HCT116 (cell line): ENCODE measurements at regions not wholly inside any gene's neighbourhood (a gene's known extent, or its start where the extent isn't known, plus 50 kb on each side); places are given as distances from the start of the nearest gene placed in this dataset.

Experiments
- ATAC-seq: fragments of 200-7000 bp; cut with Tn5 transposase; 2 replicates; pipeline ENCODE4 v1.9.1; 2020; ENCODE audit warnings: mild to moderate bottlenecking, moderate library complexity
- BruUV-seq: library from RNA; stranded (reverse); fragments of 400-500 nt; replicated peaks from 2 replicates; lab custom pipeline; 2021; lab: Mats Ljungman, UMichigan
- CTCF ChIA-PET: fragments of 300-600 bp; sonication (Branson Sonifier 250); formaldehyde crosslinking; loops from one replicate; lab custom pipeline; 2021; ENCODE audit warnings: antibody characterized with exemption; lab: Charles Lee
- POLR2A ChIA-PET: fragments of 300-600, 350-600 bp; sonication (Branson Sonifier 250); formaldehyde crosslinking; loops from one replicate; lab custom pipeline; 2021; ENCODE audit warnings: antibody characterized with exemption; lab: Charles Lee
- RAD21 ChIA-PET, 2 experiments: fragments of 300-600 bp; sonication (Branson Sonifier 250); formaldehyde crosslinking; loops; one replicate each; lab custom pipeline; 2023; ENCODE audit warnings: low total read pairs in 2 of 2; ENCODE audit not compliant: uncharacterized antibody in 2 of 2, unreplicated experiment in 2 of 2, low non-redundant PET in 1 of 2; lab: Charles Lee
- DNase-seq: peaks from one replicate; pipeline ENCODE4 v3.0.0-alpha.2; 2010; ENCODE audit warnings: low read depth, low spot score
- H2AFZ ChIP-seq: fragments of 200-600 bp; shearing (Covaris generic), sonication (generic); 2 replicates; pipeline ENCODE4 v1.6.1; 2017; ENCODE audit warnings: low read depth, mixed run types, mixed read lengths, antibody characterized with exemption, low read length; ENCODE audit not compliant: poor library complexity, severe bottlenecking
- H3K27ac ChIP-seq: 2 replicates; pipeline ENCODE4 v1.5.1; 2012; ENCODE audit warnings: low read depth, low read length
- H3K27me3 ChIP-seq: fragments of 200-600 bp; sonication (generic); 2 replicates; pipeline ENCODE4 v1.6.1; 2016; ENCODE audit warnings: mixed run types, low read length, mixed read lengths; ENCODE audit not compliant: insufficient read depth
- H3K36me3 ChIP-seq, 2 experiments: fragments of 200-500 bp in 1 of 2; fragments of 200-600 bp in 1 of 2; sonication (Bioruptor generic) in 1 of 2; sonication (generic) in 1 of 2; 2 replicates each; pipeline versions ENCODE4 v1.5.1 to v1.6.1; 2014 to 2016; ENCODE audit warnings: low read length in 2 of 2, inconsistent platforms in 1 of 2, mixed read lengths in 1 of 2, mixed run types in 1 of 2; ENCODE audit not compliant: insufficient read depth in 2 of 2, control insufficient read depth in 1 of 2
- H3K4me1 ChIP-seq, 2 experiments: fragments of 200-600 bp in 1 of 2; sonication (generic) in 1 of 2; 2 replicates each; pipeline versions ENCODE4 v1.5.1 to v1.6.1; 2012 to 2017; ENCODE audit warnings: low read length in 2 of 2, inconsistent platforms in 1 of 2, mild to moderate bottlenecking in 1 of 2, mixed read lengths in 1 of 2, mixed run types in 1 of 2, moderate library complexity in 1 of 2; ENCODE audit not compliant: insufficient read depth in 2 of 2, control insufficient read depth in 1 of 2
- H3K4me2 ChIP-seq: fragments of 200-600 bp; sonication (generic); 2 replicates; pipeline ENCODE4 v1.6.1; 2017; ENCODE audit warnings: mixed run types, low read length, mixed read lengths
- H3K4me3 ChIP-seq, 2 experiments: fragments of 200-600 bp in 1 of 2; sonication (generic) in 1 of 2; replicated peaks in 1 of 2; 2 replicates each; pipeline ENCODE4 v1.5.1; 2011 to 2016; ENCODE audit warnings: low read length in 2 of 2, control low read depth in 1 of 2, low read depth in 1 of 2, mild to moderate bottlenecking in 1 of 2, mixed read lengths in 1 of 2, mixed run types in 1 of 2
- H3K79me2 ChIP-seq: fragments of 200-600 bp; sonication (generic); 2 replicates; pipeline ENCODE4 v1.6.1; 2017; ENCODE audit warnings: mild to moderate bottlenecking, mixed run types, low read length, moderate library complexity, mixed read lengths; ENCODE audit not compliant: insufficient read depth
- H3K9ac ChIP-seq: fragments of 200-600 bp; sonication (generic); 2 replicates; pipeline ENCODE4 v1.6.1; 2016; ENCODE audit warnings: low read length, mixed read lengths
- H3K9me2 ChIP-seq: fragments of 200-600 bp; sonication (generic), shearing (Covaris generic); 2 replicates; pipeline ENCODE4 v1.6.1; 2017; ENCODE audit warnings: mixed run types, mild to moderate bottlenecking, moderate library complexity; ENCODE audit not compliant: insufficient read depth
- H3K9me3 ChIP-seq, 2 experiments: fragments of 200-500 bp in 1 of 2; fragments of 200-600 bp in 1 of 2; sonication (Bioruptor generic) in 1 of 2; sonication (generic) in 1 of 2; 2 replicates each; pipeline ENCODE4 v1.6.1; 2014 to 2017; ENCODE audit warnings: low read length in 2 of 2, mixed read lengths in 2 of 2, inconsistent platforms in 1 of 2, low read depth in 1 of 2, mild to moderate bottlenecking in 1 of 2, mixed run types in 1 of 2, moderate library complexity in 1 of 2; ENCODE audit not compliant: control insufficient read depth in 1 of 2, insufficient read depth in 1 of 2
- H4K20me1 ChIP-seq: fragments of 200-600 bp; sonication (generic), shearing (Covaris generic); 2 replicates; pipeline ENCODE4 v1.6.1; 2017; ENCODE audit warnings: mixed run types, mild to moderate bottlenecking, moderate library complexity; ENCODE audit not compliant: insufficient read depth
- CBX3 ChIP-seq: IDR thresholded peaks from 2 replicates; pipeline ENCODE4 v1.6.1; 2012; ENCODE audit warnings: low read depth
- CEBPB ChIP-seq: IDR thresholded peaks from 2 replicates; pipeline ENCODE4 v1.6.1; 2012; ENCODE audit warnings: low read depth
- EGR1 ChIP-seq: IDR thresholded peaks from 2 replicates; pipeline ENCODE4 v1.6.1; 2012; ENCODE audit warnings: low read depth
- EZH2phosphoT487 ChIP-seq: fragments of 200-600 bp; IDR thresholded peaks from 2 replicates; pipeline ENCODE4 v1.6.1; 2018; ENCODE audit warnings: antibody characterized with exemption, borderline replicate concordance
- POLR2A ChIP-seq: IDR thresholded peaks from 2 replicates; pipeline ENCODE4 v1.7.0; 2011; ENCODE audit warnings: borderline replicate concordance; ENCODE audit not compliant: insufficient read depth, insufficient read length; ENCODE audit errors: extremely low read depth
- POLR2AphosphoS5 ChIP-seq: IDR thresholded peaks from 2 replicates; pipeline ENCODE4 v1.6.1; 2011; ENCODE audit warnings: mild to moderate bottlenecking, low read depth, low read length, moderate library complexity
- SIN3A ChIP-seq: IDR thresholded peaks from 2 replicates; pipeline ENCODE4 v1.6.1; 2012; ENCODE audit warnings: low read depth
- SP1 ChIP-seq: IDR thresholded peaks from 2 replicates; pipeline ENCODE4 v1.6.1; 2012; ENCODE audit warnings: low read depth
- SRF ChIP-seq: IDR thresholded peaks from 2 replicates; pipeline ENCODE4 v1.6.1; 2012; ENCODE audit warnings: low read depth
- YY1 ChIP-seq: IDR thresholded peaks from 2 replicates; pipeline ENCODE4 v1.6.1; 2011; ENCODE audit warnings: low read length, low read depth, moderate library complexity, mild to moderate bottlenecking; ENCODE audit not compliant: insufficient replicate concordance; ENCODE audit errors: extremely low read depth
- ZFX ChIP-seq: fragments of 450-650 bp; IDR thresholded peaks from 2 replicates; pipeline ENCODE4 v1.6.1; 2017
- intact Hi-C: fragments of 100-400 bp; cut with micrococcal nuclease; formaldehyde crosslinking; loops from 2 replicates; pipeline ENCODE4 v1.10.0; 2022
- TF ChIP-seq, protein P1 (sequence below): IDR thresholded peaks from 2 replicates; pipeline ENCODE4 v1.6.1; 2012
- TF ChIP-seq, protein P2 (sequence below): IDR thresholded peaks from 2 replicates; pipeline ENCODE4 v1.6.1; 2012
- TF ChIP-seq, protein P3 (sequence below): IDR thresholded peaks from 2 replicates; pipeline ENCODE4 v1.6.1; 2011; ENCODE audit warnings: mild to moderate bottlenecking, low read length, moderate library complexity; ENCODE audit not compliant: insufficient replicate concordance; ENCODE audit errors: extremely low read depth
- TF ChIP-seq, protein P4 (sequence below), 3 experiments: fragments of 200-600 bp in 1 of 3; sonication (generic) in 1 of 3; IDR thresholded peaks in 2 of 3; conservative IDR thresholded peaks in 1 of 3; 2 replicates each; pipeline ENCODE4 v1.5.1; 2012 to 2017; ENCODE audit warnings: low read depth in 2 of 3, low read length in 2 of 3, antibody characterized with exemption in 1 of 3, borderline replicate concordance in 1 of 3, control low read depth in 1 of 3, mild to moderate bottlenecking in 1 of 3, mixed read lengths in 1 of 3, mixed run types in 1 of 3, moderate library complexity in 1 of 3; ENCODE audit not compliant: insufficient read depth in 1 of 3

DNA sequence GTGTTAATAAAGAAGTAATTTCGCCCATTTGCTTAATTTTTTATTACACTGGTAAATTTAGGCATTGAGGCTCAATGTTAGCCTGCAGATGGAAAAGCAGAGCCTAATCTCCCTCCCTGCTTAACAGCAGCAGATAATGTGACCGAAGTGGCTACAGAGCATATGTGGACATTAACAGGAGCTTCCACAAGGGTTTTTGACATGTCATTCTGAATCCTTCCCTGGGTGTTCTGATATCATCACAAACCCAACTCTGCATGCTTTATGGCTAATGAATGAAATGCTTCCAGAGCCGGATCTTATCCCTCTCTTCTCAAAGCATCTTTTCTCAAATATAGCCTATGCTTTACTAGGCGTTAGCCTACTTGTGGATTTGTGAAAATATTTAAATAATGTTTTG lies 208.6 kb downstream of the CAAP1 start:
- BruUV-seq: no TSS peak
- CTCF ChIA-PET: no interaction called here

DNA sequence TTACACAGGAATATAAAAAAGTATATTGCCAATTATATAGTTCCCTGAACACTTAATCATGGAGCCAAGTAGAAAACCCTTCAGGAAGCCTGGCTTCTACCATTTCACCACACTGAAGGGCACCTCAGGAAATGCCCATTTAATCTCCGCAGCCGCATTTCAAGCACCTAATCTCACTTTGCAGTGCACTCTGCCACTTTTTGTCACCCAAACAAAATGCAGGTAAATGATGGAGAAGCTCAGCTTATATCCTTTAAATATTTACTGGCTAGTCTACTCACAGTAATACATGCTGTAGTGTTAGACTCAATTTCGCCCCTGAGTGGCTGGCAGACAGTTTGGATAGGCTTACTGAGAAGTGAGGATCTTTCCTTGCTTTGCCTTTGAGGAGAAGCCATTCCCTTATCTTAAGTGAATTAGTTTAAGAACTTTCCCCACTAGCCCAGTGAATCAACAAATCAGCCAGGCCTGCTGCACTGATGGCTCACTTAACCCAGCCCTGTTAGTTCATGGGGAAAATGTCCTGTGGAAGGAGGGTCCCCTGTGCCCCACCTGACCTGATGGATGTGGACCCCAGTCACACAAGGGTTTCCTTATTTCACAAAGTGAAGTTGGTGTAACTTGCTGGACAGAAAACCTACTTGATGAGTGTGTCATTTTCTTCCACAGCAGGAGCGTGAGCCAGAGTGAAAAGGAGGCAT lies 209.7 kb downstream of the CAAP1 start:
- intact Hi-C loops: no loop called here
- Histone ChIP-seq H3K4me1 (no peaks in the 10 kb centered on the region), H3K9ac (no peak overlapping the region), H3K4me3 (no peak overlapping the region), H3K79me2 (no peaks in the 10 kb centered on the region), H3K9me3 (no peaks in the 10 kb centered on the region), H3K27ac (no peak overlapping the region), H3K36me3 (no peaks in the 10 kb centered on the region), H4K20me1 (no peaks in the 10 kb centered on the region), H2AFZ (no peak overlapping the region), H3K9me2 (no peaks in the 10 kb centered on the region), H3K4me2 (no peak overlapping the region), H3K27me3 (peaks cover 14% of the 10 kb centered on the region)
- no TSS peak for BruUV-seq
- ATAC-seq (no peak), DNase-seq (no peak)
- ChIA-PET RAD21 (no interaction called here), CTCF (no interaction called here), POLR2A (no interaction called here)
- TF ChIP-seq SRF (no peak), ZFX (no peak), SP1 (no peak), YY1 (no peak), POLR2A (no peak), EGR1 (no peak), SIN3A (no peak), POLR2AphosphoS5 (no peak), EZH2phosphoT487 (no peak)
- TF ChIP-seq, protein P1, sequence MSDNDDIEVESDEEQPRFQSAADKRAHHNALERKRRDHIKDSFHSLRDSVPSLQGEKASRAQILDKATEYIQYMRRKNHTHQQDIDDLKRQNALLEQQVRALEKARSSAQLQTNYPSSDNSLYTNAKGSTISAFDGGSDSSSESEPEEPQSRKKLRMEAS: no peak
- TF ChIP-seq, protein P2, sequence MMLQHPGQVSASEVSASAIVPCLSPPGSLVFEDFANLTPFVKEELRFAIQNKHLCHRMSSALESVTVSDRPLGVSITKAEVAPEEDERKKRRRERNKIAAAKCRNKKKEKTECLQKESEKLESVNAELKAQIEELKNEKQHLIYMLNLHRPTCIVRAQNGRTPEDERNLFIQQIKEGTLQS: no peak
- TF ChIP-seq, protein P3, sequence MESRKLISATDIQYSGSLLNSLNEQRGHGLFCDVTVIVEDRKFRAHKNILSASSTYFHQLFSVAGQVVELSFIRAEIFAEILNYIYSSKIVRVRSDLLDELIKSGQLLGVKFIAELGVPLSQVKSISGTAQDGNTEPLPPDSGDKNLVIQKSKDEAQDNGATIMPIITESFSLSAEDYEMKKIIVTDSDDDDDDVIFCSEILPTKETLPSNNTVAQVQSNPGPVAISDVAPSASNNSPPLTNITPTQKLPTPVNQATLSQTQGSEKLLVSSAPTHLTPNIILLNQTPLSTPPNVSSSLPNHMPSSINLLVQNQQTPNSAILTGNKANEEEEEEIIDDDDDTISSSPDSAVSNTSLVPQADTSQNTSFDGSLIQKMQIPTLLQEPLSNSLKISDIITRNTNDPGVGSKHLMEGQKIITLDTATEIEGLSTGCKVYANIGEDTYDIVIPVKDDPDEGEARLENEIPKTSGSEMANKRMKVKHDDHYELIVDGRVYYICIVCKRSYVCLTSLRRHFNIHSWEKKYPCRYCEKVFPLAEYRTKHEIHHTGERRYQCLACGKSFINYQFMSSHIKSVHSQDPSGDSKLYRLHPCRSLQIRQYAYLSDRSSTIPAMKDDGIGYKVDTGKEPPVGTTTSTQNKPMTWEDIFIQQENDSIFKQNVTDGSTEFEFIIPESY: no peak

More for the DNA sequence above, 208.6 kb downstream of the CAAP1 start:
- H3K9me3 ChIP-seq: no peaks in the 10 kb centered on the region
- ChIA-PET POLR2A (no interaction called here), RAD21 (no interaction called here)
- H3K9me2 ChIP-seq: no peaks in the 10 kb centered on the region
- H2AFZ ChIP-seq: no peak overlapping the region
- H3K4me1 ChIP-seq: no peaks in the 10 kb centered on the region
- H3K9ac ChIP-seq: no peak overlapping the region
- H3K27me3 ChIP-seq: peaks cover 14% of the 10 kb centered on the region
- intact Hi-C loops: no loop called here
- ATAC-seq: no peak
- no peak overlapping the region for H3K4me3 ChIP-seq
- H4K20me1 ChIP-seq: no peaks in the 10 kb centered on the region
- H3K4me2 ChIP-seq: no peak overlapping the region
- TF ChIP-seq POLR2A (no peak), CEBPB (no peak), CBX3 (no peak), SIN3A (no peak)
- TF ChIP-seq, protein P4, sequence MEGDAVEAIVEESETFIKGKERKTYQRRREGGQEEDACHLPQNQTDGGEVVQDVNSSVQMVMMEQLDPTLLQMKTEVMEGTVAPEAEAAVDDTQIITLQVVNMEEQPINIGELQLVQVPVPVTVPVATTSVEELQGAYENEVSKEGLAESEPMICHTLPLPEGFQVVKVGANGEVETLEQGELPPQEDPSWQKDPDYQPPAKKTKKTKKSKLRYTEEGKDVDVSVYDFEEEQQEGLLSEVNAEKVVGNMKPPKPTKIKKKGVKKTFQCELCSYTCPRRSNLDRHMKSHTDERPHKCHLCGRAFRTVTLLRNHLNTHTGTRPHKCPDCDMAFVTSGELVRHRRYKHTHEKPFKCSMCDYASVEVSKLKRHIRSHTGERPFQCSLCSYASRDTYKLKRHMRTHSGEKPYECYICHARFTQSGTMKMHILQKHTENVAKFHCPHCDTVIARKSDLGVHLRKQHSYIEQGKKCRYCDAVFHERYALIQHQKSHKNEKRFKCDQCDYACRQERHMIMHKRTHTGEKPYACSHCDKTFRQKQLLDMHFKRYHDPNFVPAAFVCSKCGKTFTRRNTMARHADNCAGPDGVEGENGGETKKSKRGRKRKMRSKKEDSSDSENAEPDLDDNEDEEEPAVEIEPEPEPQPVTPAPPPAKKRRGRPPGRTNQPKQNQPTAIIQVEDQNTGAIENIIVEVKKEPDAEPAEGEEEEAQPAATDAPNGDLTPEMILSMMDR (IDR thresholded peaks at IDR 0.05 in 2 of 3, conservative IDR thresholded peaks at IDR 0.05 in 1 of 3; ENCODE audit: borderline replicate concordance in 1 of 3, insufficient read depth in 1 of 3, low read depth in 2 of 3, low read length in 2 of 3): no peak
- H3K79me2 ChIP-seq: no peaks in the 10 kb centered on the region
- H3K36me3 ChIP-seq: no peaks in the 10 kb centered on the region
- DNase-seq: no peak
- H3K27ac ChIP-seq: no peak overlapping the region
